GM19463 (cell line): ENCODE measurements at regions not wholly inside any gene's neighbourhood (a gene's known extent, or its start where the extent isn't known, plus 50 kb on each side); places are given as distances from the start of the nearest gene placed in this dataset.
A peak's percentile ranks its signal among the peaks of the same experiment; 100 is the strongest.

ENCODE experiments used
- ATAC-seq: cut with Tn5 transposase; IDR thresholded peaks from one replicate; pipeline ENCODE4 v1.9.1; 2021; ENCODE audit warnings: mild to moderate bottlenecking, moderate library complexity; ENCODE audit not compliant: unreplicated experiment

DNA sequence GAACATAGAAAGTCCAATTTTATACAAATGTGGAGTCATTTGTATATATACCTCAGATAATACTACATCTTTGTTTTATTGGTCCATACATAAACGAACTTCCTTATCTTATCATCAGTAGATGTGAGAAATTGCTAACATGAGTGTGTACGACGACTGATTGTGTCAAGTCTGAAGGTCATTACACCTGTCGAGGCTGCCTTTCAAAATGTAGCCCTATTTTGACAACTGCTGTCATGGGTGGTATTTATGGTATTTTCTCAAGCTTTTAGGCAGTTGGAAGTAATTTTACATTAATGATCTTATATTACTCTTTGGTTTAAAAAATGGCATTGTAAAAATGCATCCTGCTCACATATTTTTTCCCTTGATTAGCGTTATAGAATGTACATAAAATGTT is 183.7 kb upstream of the DNAJC19 start:
- no peak for ATAC-seq

- ATAC-seq, result no peak
Observed at GRCh38 chr3:181134873-181135272, 145.3 kb upstream of the DNAJC19 start.

DNA sequence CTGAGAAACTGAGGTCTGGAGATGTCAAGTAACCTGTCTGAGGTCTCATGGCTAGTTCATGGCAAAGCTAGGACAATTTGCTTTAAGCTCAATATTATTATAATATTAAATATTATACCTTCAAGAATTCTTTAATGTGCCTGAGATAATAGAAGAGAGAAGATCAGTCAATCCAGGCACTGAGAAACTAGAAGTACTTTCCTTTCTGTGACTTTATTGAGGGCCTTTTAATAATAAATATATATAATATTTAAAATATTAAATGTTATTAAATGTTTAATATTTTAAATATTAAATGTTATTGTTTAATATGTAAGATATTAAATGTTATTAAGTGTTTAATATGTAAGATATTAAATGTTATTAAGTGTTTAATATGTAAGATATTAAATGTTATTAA is 144.3 kb upstream of the DNAJC19 start:
- no peak for ATAC-seq

DNA sequence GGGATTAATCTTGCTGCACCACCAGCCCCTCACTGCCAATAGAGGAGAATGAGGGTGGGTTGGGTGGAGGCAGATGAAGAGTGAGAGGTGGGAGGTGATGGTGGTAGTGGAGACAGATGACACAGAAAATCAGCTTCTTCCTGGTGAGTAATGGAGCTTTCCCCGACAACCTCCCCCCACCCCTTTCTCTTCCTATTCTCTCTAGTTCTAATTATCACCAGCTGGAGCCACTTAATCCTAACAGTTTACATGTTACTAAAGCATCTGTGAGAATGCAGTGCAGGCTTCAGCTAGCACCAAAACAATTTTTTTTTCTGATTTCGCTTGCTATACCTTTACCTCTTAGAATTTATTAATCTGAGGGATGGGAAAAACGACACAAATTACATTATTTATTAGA is 116.1 kb upstream of the DNAJC19 start:
- ATAC-seq, result no peak

- ATAC-seq, result peak; percentile 50
Observed at GRCh38 chr3:181103605-181104004, 114.1 kb upstream of the DNAJC19 start.

DNA sequence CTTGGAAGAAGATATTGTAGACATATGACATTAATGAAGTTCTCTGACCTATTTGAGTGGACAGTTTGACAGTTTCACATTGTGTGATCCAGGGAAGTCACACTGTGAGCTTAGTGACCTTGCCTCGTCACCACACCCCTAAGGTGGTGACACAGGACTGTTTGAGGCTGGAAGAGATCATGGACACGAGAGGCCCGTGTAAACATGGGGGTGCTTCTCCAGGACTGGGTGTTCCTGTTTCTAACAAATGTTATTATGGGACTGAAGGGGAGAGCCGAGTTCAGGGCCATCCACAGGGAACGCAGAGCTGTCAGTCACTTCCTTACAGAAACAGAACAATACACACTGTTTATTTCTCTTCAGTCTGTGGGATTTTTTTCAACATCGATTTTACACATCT is 96.5 kb upstream of the DNAJC19 start:
- no peak for ATAC-seq

DNA sequence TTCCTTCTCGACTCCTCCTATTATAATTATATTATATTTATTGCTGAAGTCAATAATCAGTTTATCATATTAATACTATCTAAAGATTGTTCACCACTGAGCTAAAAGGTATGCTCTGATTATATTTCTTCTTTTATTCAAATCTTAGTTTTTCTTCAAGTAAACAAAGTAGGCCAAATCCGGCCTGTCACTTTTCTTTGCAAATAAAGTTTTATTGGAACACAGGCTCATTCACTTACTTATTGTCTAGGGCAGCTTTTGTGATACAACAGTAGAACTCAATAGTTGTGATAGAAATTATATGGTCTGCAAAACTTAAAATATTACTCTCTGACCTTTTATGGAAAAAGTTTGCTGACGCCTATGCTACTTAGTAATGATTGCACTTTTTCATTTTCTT is 92.4 kb upstream of the DNAJC19 start:
- ATAC-seq, result no peak

- no peak for ATAC-seq
Observed at GRCh38 chr3:181076558-181076957, 87.0 kb upstream of the DNAJC19 start.

DNA sequence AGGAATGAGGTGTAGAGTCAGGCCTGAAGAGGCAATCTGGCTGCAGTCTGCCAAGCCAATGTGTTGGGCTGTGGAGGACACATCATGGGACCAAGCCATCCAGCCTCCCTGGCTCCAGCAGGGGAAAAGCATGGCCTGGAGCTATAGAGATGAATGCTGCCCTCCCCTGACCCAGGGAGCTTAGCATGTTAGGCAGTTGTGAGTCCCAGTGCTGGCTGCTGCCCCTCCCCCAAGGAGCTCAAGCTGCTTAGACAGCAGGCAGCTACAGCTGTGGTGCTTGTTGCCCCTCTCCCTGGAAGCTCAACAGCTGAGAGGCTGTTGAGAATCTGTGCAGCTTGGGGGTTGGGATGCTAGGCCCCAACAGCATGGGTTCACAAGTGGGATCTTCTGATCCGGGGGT is 85.6 kb upstream of the DNAJC19 start:
- ATAC-seq, result no peak

DNA sequence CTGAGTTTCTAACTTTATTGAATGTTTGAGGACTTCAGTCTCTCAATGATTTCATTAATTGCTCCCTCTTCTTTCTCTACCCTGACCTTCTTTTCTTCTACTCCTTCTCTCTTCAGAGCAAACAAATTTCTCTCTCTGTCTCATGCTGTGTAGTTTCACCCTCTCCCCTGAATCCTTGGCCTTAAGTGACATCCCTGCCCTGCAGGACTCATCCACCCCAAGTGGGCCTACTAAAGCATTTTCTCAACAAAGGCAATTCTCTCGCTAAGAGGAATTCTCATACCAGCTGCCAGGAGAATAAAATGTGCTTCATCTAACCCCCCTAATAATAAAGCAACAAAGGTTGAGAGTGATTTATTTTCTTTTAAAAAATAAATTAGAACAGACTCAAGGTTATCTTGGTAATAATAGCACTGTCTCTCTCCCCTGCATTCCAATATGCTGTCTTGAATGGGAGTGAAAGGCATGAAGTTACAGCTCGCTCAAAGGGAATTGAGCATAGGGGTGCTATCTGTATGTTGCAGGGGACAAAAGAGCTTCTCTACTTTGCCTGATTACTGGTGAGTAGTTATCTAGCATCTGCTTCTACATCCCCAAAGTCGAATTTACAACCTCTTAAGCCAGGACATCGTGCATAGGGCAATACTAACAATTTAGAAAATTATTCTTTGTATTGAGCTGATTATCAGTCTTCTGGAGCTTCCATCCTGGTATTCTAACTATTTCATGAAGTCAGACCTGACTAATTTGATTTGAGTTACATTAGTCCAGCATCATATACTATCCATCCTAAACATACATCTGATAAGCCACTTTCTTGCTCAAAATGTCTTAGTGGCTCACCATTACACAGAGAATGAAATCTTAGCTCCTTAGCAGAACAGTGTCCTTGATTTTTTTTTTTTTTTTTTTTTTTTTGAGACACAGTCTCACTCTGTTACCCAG is 76.9 kb upstream of the DNAJC19 start:
- no peak for ATAC-seq

DNA sequence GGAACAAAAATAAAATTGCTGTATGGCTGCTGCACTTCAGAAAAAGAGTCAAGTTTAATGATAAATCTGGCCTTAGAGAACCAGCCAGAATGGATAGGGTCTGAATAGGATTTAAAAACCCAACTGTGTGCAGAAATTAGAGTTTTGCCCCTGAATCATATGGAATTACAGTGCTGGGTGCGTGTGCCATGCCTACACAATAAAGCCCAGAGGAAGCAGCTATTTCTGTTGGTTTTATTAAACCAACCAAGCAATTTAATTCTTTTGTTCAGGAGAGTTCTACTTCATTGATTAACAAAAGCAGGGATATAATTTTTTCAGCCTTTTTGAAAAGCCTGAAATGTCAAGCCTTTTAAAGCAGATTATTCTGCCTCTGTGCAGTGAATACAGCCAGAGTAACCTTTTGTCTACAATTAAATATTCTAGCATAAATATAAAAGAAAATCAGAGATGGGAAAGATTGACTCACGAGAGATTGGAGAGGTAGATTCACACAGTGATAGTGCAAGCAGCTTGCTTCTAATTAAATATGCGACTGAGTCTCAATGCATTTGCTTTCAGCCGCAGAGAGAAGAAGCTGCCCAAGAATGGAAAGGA is 66.7 kb upstream of the DNAJC19 start:
- no peak for ATAC-seq

- no peak for ATAC-seq
Observed at GRCh38 chr3:181054538-181054937, 65.0 kb upstream of the DNAJC19 start.

DNA sequence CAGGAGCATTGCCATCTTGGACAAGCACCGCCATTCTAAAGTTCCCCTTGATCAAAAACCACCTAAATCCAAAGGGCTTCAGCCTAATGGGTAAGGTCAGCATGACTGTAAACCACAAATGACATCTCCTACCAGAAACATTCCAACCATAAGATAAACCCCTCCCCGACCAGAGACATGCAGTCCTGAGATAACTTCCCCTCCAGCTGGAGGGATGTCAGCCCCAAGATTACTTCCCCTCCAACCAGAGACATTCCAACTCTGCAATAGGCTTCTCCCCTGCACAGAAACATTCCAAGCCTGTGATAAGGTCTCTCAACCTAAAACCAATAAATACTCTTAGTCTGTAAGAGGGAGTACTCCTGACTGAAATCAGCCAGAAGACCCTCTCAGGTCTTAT is 62.7 kb upstream of the DNAJC19 start:
- no peak for ATAC-seq

- no peak for ATAC-seq
Observed at GRCh38 chr3:181050738-181051137, 61.2 kb upstream of the DNAJC19 start.

DNA sequence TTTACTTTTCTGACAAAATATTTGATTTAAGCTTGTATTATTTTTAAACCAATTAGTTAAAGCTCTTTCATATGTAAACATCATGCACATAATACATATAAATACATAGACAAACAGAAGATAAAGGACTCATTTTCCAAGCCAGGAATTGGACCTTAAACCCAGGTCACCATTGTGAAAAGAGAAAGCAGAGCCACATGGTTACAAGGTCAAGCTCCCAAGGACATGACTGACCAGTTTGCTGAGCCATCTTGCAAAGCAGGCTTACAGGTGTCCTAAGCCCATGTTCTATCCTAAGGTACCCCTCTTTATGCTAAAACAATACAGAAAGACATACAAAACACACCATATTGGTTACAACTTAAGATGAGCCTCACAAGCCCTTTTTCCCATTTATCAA is 50.5 kb upstream of the DNAJC19 start:
- ATAC-seq, result no peak
